H1 (cell line): ENCODE measurements at regions not wholly inside any gene's neighbourhood (a gene's known extent, or its start where the extent isn't known, plus 50 kb on each side); places are given as distances from the start of the nearest gene placed in this dataset.

Experiments
- ATF3 ChIP-seq: IDR thresholded peaks from 2 replicates; pipeline ENCODE4 v1.6.1; 2011; ENCODE audit warnings: low read depth, mild to moderate bottlenecking, low read length; ENCODE audit not compliant: insufficient read depth
- CBX8 ChIP-seq: fragments of 300-800, 300-1000 bp; sonication (generic); IDR thresholded peaks from 2 replicates; pipeline ENCODE4 v1.7.1; 2016; ENCODE audit warnings: low read depth, low read length, borderline replicate concordance
- CHD7 ChIP-seq: fragments of 300-600 bp; sonication (generic); IDR thresholded peaks from 2 replicates; pipeline ENCODE4 v1.7.1; 2012; ENCODE audit warnings: low read length, moderate library complexity, mild to moderate bottlenecking, inconsistent platforms; ENCODE audit not compliant: insufficient replicate concordance
- CREB1 ChIP-seq: IDR thresholded peaks from 2 replicates; pipeline ENCODE4 v1.6.1; 2012; ENCODE audit warnings: inconsistent platforms
- MAFK ChIP-seq: IDR thresholded peaks from 2 replicates; pipeline ENCODE4 v1.6.1; 2012; ENCODE audit warnings: low read depth, mild to moderate bottlenecking, improper control_type of control experiment, low read length
- PHF8 ChIP-seq: fragments of 200-600 bp; sonication (generic); conservative IDR thresholded peaks from 2 replicates; pipeline ENCODE4 v1.7.1; 2012; ENCODE audit warnings: low read depth, mild to moderate bottlenecking, inconsistent platforms, low read length, moderate library complexity
- POU5F1 ChIP-seq: IDR thresholded peaks from 2 replicates; pipeline ENCODE4 v1.6.1; 2011; ENCODE audit warnings: low read depth, mild to moderate bottlenecking, low read length, moderate library complexity
- RBBP5 ChIP-seq: IDR thresholded peaks from 2 replicates; pipeline ENCODE4 v1.7.1; 2012; ENCODE audit warnings: low read depth, mild to moderate bottlenecking, inconsistent platforms, low read length, moderate library complexity, borderline replicate concordance
- RXRA ChIP-seq: IDR thresholded peaks from 2 replicates; pipeline ENCODE4 v1.6.1; 2011; ENCODE audit warnings: low read depth, mild to moderate bottlenecking, low read length, moderate library complexity; ENCODE audit not compliant: insufficient read depth
- SP4 ChIP-seq: IDR thresholded peaks from 2 replicates; pipeline ENCODE4 v1.6.1; 2012; ENCODE audit warnings: low read length, inconsistent platforms
- SUZ12 ChIP-seq: fragments of 200-600 bp; sonication (generic); IDR thresholded peaks from 2 replicates; pipeline ENCODE4 v1.6.1; 2012; ENCODE audit warnings: mild to moderate bottlenecking, inconsistent platforms, low read length, moderate library complexity, mixed read lengths
- TCF12 ChIP-seq: IDR thresholded peaks from 2 replicates; pipeline ENCODE4 v1.6.1; 2011; ENCODE audit warnings: low read depth, mild to moderate bottlenecking, low read length
- ZNF274 ChIP-seq: IDR thresholded peaks from 2 replicates; pipeline ENCODE4 v1.7.0; 2012; ENCODE audit warnings: low read length, borderline replicate concordance; ENCODE audit errors: extremely low read depth

- no peak for TF ChIP-seq CHD7
- TF ChIP-seq CBX8 = no peak
- no peak for TF ChIP-seq POU5F1
- no peak for TF ChIP-seq CREB1
- TF ChIP-seq TCF12 = no peak
- no peak for TF ChIP-seq MAFK
- TF ChIP-seq PHF8 = no peak
- no peak for TF ChIP-seq ZNF274
- no peak for TF ChIP-seq SUZ12
- TF ChIP-seq ATF3 = no peak
- no peak for TF ChIP-seq SP4
- TF ChIP-seq RXRA = no peak
- TF ChIP-seq RBBP5 = no peak
Observed at GRCh38 chr5:4901924-4902323, 238.2 kb upstream of the ADAMTS16 start (continued).
